Right lobe of liver (tissue), 6 donors: ENCODE measurements at regions not wholly inside any gene's neighbourhood (a gene's known extent, or its start where the extent isn't known, plus 50 kb on each side); places are given as distances from the start of the nearest gene placed in this dataset.
A peak's percentile ranks its signal among the peaks of the same experiment; 100 is the strongest.

Experiments used
- ATAC-seq, 4 donors: fragments of 200-7000 bp; cut with Tn5 transposase; one replicate each; pipeline ENCODE4 v1.9.1; 2020; ENCODE audit warnings: mild to moderate bottlenecking in 4 of 4, moderate library complexity in 4 of 4
- DNase-seq, 3 donors: peaks; one replicate each; pipeline ENCODE4 v3.0.0-alpha.2; 2020
- H3K27ac ChIP-seq, 3 donors: fragments of 200-600 bp; one replicate each; pipeline ENCODE4 v1.8.0; 2022
- H3K27me3 ChIP-seq, 2 donors: fragments of 200-600 bp; one replicate each; pipeline ENCODE4 v1.8.0; 2022
- H3K36me3 ChIP-seq, 4 donors: fragments of 200-600 bp; sonication (generic) in 1 of 4; one replicate each; pipeline versions ENCODE4 v1.5.1 to v1.8.0; 2017 to 2022; ENCODE audit warnings: control low read depth in 1 of 4
- H3K4me1 ChIP-seq, 4 donors: fragments of 200-600 bp; sonication (generic) in 1 of 4; one replicate each; pipeline versions ENCODE4 v1.5.1 to v1.8.0; 2017 to 2022; ENCODE audit warnings: control low read depth in 1 of 4
- H3K4me3 ChIP-seq, 3 donors: fragments of 200-600 bp; one replicate each; pipeline ENCODE4 v1.8.0; 2022
- H3K9me3 ChIP-seq, 4 donors: fragments of 200-600 bp; sonication (generic) in 1 of 4; one replicate each; pipeline versions ENCODE4 v1.5.1 to v1.8.0; 2017 to 2022; ENCODE audit warnings: control low read depth in 1 of 4
- CTCF ChIP-seq, 4 donors: fragments of 200-600 bp in 3 of 4; fragments of 450-650 bp in 1 of 4; IDR thresholded peaks; one replicate each; pipeline versions ENCODE4 v1.5.1 to v1.8.0; 2016 to 2022; ENCODE audit warnings: antibody characterized with exemption in 4 of 4, mild to moderate bottlenecking in 2 of 4
- POLR2A ChIP-seq: fragments of 450-650 bp; IDR thresholded peaks from one replicate; pipeline ENCODE4 v1.6.1; 2017; ENCODE audit warnings: antibody characterized with exemption, mild to moderate bottlenecking
- WGBS: methylation state at CpG from one replicate; pipeline ENCODE4 v1.1.6; 2018; ENCODE audit warnings: low coverage, low lambda C conversion rate; ENCODE audit not compliant: insufficient coverage; ENCODE audit errors: missing lambda C conversion rate; 5-methylcytosine and 5-hydroxymethylcytosine counted together
- intact Hi-C, 2 donors: fragments of 100-400 bp; cut with DNase I; formaldehyde crosslinking; loops; one replicate each; pipeline versions ENCODE4 v1.11.2 to v1.14.1; 2022
- donor health status: DM: no; HTN: yes; CAD: no.
- donor health status: DM: no; HTN: no; CAD: no.
- donor health status: DM: no; HTN: no; CAD: no.
- donor health status: DM: no; HTN: yes; CAD: no.
- donor health status: DM: no; HTN: yes; CAD: no.

- TF ChIP-seq CTCF (IDR thresholded peaks at IDR 0.05) = no peak
- no peak for TF ChIP-seq POLR2A
These were observed 54.0 kb upstream of the TPM4 start for GRCh38 chr19:16022251-16022650.

GRCh38 chr19:16022681-16023080, 53.6 kb upstream of the TPM4 start:
- 64% methylated on average over 3 of the region's 4 CpGs for WGBS
- H3K4me1 ChIP-seq = no peaks in the 10 kb centered on the region
- ATAC-seq (no peak), DNase-seq (peak in 1 of 3 donors; percentile 45)
- H3K27me3 ChIP-seq = no peaks in the 10 kb centered on the region
- H3K36me3 ChIP-seq = no peaks in the 10 kb centered on the region
- TF ChIP-seq POLR2A = no peak
- no peak for TF ChIP-seq CTCF (IDR thresholded peaks at IDR 0.05)
- H3K4me3 ChIP-seq = no peak overlapping the region
- no peak overlapping the region for H3K27ac ChIP-seq
- H3K9me3 ChIP-seq = no peaks in the 10 kb centered on the region
- intact Hi-C loops = no loop called here

More at GRCh38 chr19:16022251-16022650, 54.0 kb upstream of the TPM4 start:
- H3K4me3 ChIP-seq = no peak overlapping the region
- whole genome bisulfite sequencing = 20% methylated on average over 1 of the region's 8 CpGs
- no peaks in the 10 kb centered on the region for H3K9me3 ChIP-seq
- H3K27me3 ChIP-seq = no peaks in the 10 kb centered on the region
- H3K36me3 ChIP-seq = no peaks in the 10 kb centered on the region
- no peak overlapping the region for H3K27ac ChIP-seq
- intact Hi-C loops = no loop called here
- no peaks in the 10 kb centered on the region for H3K4me1 ChIP-seq
- peak in 1 of 3 donors; percentile 29 for DNase-seq
- no peak for ATAC-seq

- Histone ChIP-seq H3K9me3 (no peaks in the 10 kb centered on the region), H3K4me1 (no peaks in the 10 kb centered on the region), H3K27ac (no peak overlapping the region), H3K27me3 (no peaks in the 10 kb centered on the region), H3K4me3 (no peak overlapping the region), H3K36me3 (no peaks in the 10 kb centered on the region)
- intact Hi-C loops = no loop called here
- TF ChIP-seq POLR2A (no peak), CTCF (IDR thresholded peaks at IDR 0.05) (no peak)
- DNase-seq (peak in 1 of 3 donors; percentile 26), ATAC-seq (no peak)
- 68% methylated on average over 6 of the region's 14 CpGs for WGBS
These were observed 53.0 kb upstream of the TPM4 start for GRCh38 chr19:16023146-16023915.

- Histone ChIP-seq H3K36me3 (no peaks in the 10 kb centered on the region), H3K4me1 (no peaks in the 10 kb centered on the region), H3K27me3 (no peaks in the 10 kb centered on the region), H3K9me3 (no peaks in the 10 kb centered on the region), H3K27ac (no peak overlapping the region), H3K4me3 (no peak overlapping the region)
- peak in 2 of 3 donors; percentile 29 to 51 for DNase-seq
- 72% methylated on average over 3 of the region's 18 CpGs for WGBS
- ATAC-seq = peak in 3 of 4 donors; percentile 30 to 56 (median 44)
- no peak for TF ChIP-seq CTCF (IDR thresholded peaks at IDR 0.05)
- TF ChIP-seq POLR2A = no peak
- intact Hi-C loops = no loop called here
These were observed 51.8 kb upstream of the TPM4 start for GRCh38 chr19:16024266-16025107.
